SK-N-DZ (cell line): ENCODE measurements at regions not wholly inside any gene's neighbourhood (a gene's known extent, or its start where the extent isn't known, plus 50 kb on each side); places are given as distances from the start of the nearest gene placed in this dataset.
"Not testable (repeated sequence)": the region's sequence is repeated elsewhere in the genome, so short reads cannot be mapped to it uniquely, and the experiment has no call there.

Experiments
- DNase-seq: peaks from one replicate; pipeline ENCODE4 v3.0.0-alpha.2; 2015; ENCODE audit warnings: low spot score

DNA sequence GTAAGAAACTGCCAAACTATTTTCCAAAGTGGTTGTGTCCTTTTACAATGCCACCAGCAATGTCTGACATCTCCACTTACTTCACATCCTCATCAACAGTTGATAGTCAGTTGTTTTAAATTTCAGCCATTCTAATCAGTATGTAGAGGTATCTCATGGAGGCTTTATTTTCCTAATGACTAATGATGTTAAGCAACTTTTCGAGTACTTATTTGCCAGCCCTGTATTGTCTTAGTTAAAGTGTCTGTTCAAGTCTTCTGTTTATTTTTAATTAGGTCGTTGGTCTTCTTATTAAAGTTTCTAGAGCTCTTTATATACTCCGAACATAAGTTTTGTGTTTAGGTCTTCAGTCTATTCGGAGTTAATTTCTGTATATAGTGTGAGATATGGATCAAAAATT is 54.9 kb upstream of the NBPF12 start:
- not testable (repeated sequence) for DNase-seq

DNA sequence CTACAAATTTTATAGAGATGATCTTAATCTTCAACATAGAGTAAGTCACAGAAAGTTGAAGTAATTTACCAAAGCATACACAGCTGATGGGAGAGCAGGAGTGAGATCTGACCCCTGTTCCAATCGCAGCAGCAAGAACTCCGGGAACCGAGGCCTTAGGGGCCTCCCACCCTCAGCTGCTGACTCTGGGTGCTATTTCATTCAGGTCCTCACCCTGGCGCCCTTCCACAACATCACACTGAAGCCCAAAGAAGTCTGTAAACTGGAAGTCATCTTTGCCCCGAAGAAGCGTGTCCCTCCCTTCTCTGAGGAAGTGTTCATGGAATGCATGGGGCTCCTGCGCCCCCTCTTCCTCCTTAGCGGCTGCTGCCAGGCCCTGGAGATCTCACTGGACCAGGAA is 57.0 kb upstream of the NBPF12 start:
- DNase-seq, result not testable (repeated sequence)

DNA sequence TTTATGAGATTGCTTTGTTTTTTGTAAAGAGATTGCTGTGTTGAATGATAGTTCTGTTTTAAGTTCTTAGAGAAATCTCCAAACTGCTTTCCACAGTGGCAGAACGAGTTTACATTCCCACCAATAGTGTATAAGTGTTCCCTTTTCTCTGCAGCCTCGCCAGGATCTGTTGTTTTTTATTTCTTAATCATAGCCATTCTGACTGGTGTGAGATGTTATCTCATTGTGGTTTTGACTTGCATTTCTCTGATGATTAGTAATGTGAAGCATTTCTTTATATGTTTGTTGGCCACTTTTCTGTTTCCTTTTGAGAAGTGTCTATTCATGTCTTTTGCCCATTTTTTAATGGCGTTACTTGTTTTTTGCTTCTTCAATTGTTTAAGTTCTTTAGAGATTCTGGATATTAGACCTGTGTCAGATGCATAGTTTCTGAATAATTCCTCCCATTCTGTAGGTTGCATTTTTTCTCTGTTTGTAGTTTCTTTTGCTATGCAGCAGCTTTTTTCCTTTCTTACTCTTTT is 74.3 kb upstream of the NBPF12 start:
- DNase-seq, result not testable (repeated sequence)

DNA sequence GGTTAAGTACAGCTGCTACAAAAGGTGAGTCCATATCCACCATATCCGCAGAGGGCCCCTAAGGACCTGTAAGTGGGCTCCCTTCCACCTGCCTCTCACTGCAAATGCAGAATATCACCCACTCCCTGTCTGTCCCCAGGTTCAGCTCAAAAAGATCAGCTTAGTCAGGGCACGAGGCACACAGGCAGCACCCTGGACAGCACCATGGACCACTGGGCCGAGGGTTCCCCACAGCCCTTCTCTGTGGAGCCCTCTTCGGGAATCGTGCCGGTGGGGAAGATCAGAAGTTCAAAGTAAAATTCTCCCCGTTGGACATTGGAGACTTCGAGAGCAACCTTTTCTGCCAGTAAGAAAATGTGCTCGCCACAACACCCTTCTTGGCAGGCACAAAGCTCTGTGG is 85.0 kb upstream of the NBPF12 start:
- not testable (repeated sequence) for DNase-seq

DNA sequence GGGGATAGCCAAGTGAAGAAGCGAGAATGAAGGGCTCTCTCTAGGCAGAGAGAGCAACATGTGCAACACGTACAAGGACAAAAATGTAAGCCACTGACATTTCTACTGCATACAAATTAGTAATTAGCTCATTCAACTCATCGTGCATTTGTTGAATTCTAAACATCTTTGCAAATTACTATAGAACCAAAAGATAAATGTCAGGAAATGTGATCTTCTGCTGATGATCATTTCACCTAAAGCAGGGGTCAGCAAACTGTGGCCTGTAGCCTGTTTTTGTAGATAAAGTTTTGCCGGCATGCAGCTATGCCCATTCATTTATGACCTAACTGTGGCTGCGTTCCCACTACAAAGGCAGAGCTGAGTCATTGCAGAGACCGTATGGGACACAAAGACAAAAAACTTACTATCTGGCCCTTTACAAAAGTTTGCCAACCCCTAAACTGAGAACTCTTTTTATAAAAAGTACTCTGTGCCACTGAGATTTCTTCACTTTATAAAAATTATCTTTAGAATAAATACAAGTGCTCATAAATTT is 87.7 kb upstream of the NBPF12 start:
- DNase-seq, result not testable (repeated sequence)

DNA sequence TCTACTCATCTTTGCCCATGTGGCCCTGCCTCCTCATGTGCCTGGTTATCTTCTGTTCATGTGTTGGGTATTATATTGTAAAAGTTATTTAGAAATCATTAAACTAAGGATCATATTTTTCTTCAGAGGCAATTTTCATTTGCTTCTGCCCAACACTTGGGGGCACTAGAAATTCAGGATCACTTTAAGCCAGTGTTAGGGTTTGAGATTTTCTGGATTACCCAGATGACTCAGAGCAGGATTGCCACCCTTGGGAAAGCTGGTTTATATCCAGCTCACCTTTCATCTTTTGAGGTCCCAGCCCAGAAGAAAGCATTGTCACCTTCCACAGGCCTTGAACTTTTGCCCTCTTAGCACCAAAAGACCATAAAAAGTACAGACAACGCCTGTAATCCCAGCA is 99.4 kb upstream of the NBPF12 start:
- not testable (repeated sequence) for DNase-seq

DNA sequence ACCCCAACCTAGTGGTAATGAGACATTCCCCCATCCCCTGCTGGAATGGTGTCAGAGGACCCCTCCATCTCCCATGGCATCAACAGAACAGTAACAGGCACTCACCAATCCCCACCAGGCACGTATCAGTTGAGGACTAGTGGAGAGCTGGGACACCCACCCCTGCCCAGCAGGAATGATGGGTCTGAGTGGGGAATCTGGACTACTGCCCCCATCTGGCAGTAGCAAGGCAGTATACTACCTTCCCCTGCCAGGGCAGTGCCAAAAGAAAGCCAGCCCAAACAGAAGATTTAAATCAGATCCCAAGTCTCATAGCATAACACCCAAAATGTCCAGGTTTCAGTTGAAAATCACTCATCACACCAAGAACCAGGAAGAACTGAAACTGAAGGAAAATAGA is 111.2 kb upstream of the NBPF12 start:
- DNase-seq, result not testable (repeated sequence)

DNA sequence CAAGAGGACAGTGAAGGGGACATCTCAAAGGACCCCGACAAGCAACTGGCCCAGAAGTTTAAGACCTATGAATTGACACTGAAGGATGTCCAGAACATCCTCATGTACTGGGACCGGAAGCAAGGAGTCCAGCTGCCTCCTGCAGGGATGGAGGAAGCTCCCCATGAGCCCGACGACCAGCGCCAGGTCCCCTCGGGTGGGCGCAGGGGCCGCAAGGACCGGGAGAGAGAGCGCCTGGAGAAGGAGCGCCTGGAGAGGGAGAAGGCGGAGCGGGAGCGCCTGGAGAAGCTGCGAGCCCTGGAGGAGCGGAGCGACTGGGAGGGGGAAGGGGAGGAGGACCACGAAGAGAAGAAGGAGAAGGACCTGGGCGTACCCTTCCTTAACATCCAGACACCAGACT is 143.9 kb upstream of the NBPF12 start:
- DNase-seq, result not testable (repeated sequence)

DNA sequence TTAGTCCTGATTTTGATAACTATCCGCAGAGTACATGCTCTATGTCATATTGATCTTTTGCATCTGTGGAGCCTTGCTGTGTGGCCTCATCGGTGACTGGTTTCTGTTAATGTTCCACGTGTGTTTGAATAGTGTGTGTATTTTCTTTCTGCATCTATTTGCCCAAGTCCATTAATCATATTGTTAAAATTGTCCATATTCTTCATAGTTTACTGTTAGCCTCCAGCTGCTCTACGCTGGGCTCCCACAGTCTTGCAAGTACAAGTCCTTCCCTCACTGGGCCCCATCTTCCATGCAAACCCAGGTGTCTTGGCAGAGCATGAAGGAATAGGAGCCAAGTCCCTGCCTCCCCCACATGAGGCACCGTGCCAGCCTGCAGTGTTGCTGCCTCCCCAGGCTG is 145.4 kb upstream of the NBPF12 start:
- DNase-seq, result not testable (repeated sequence)

DNA sequence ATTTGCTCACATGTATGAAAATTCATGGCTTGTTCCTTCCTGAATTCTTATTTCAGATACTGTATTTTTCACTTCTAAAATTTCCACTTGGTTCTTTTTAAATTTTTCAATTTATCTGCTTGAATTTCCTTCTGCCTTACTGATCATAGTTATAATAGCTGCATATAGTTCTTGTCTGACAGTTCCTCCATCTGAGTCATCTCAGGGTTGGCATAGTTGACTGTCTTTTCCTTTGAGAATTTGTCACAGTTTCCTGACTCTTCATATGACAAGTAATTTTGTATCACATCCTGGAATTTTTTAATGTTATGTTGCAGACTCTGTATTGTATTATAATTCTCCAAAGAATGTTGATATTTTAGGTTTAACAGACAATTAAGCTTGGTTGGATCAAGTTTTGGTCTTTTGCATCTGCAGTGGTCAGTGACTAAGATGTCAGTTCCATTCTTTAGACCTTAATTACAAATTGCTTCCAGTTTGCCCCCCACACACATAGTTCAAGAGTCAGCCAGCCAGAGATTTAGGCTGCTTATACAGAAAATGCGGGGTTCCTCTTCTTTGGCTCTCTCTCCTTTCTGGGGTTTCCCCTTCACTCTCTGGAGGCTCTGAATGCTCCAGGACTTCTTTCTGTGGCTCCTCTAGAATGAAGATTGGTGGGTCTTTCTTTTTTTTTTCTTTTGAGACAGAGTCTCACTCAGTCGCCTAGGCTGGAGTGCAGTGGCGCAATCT is 153.7 kb upstream of the NBPF12 start:
- DNase-seq, result not testable (repeated sequence)

DNA sequence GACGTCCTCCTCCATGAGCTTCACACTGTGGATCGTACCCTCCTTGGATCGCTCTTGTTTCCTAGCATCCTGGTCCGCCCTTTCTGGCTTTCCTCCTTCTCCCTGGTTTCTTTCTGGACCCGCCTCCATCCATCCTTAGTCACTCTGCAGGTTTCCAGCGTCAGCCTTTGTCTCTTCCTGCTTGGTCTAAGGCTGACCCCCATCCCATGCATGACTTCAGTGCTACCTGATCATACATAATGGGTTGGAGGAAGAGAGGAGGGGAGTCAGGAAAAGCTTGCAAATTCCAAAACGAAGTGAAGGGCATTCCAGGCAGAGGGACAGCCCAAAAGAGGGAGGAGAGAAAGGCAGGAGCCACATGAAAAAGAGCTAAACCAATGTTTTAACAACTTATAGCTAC is 156.9 kb upstream of the NBPF12 start:
- not testable (repeated sequence) for DNase-seq

DNA sequence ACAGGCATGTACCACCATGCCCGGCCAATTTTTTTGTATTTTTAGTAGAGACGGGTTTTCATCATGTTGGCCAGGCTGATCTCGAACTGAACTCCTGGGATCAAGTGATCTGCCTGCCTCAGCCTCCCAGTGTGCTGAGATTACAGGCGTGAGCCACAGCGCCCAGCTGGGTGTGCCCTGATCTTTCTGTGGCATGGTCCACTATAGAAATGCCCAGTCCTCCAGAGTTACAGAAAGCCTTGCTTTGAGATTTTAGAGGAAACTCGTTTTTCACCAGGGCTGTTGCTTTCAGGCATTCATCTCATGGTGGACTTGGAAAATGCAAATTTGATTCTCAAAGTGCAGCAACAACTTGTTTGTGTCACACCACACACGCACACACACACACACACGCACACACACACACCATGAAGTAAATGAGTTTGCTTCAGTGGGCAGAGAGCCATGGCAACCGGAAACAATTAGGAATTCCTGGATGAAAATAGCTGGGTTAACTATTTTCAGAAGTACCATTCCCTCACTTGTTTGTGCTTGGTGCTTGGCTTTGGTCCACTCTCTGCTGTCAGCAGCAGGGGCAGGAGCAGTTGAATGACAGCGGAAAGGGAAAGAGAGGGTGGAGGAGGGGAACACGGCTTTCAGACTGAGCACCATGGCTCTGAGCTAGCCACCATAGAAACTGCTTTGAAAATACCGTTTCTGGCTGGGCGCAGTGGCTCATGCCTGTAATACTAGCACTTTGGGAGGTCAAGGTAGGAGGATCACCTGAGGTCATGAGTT is 160.1 kb upstream of the NBPF12 start:
- DNase-seq, result not testable (repeated sequence)

DNA sequence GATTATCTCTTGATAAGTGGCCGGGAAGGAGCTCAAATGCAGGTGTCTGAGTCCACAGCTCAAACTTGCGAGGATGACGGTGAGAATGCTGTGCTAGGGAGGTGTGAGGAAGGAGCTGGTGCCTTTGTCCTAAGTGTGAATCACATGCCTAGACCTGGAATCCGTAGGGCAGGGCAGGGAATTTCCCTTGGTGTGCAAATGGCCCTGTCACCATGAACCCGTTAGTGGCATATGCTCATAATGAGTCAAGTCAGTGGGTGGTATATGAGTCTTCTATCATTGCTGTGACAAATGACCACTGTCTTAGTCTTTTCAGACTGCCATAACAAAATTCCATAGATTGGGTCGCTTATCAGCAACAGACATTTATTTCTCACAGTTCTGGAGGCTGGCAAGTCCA is 163.1 kb upstream of the NBPF12 start:
- not testable (repeated sequence) for DNase-seq

DNA sequence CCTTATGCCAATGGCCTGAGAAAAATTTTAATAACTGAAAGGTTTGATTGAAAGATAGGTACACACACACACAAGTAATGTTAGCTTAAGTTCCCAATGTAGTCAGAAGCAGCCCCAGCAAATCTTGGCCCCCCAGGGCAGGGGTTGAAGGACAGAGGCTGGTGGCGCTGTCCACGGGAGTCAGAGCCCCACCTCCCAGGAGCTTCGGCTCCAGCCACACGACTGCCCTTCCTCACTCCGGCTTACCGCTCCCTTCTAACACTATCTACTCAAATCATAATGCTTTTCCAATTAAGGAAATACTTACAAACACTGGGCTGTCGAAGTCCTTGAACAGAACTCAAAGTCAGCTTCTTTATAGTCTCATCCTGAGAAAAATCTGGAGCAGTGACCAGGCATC is 163.9 kb upstream of the NBPF12 start:
- DNase-seq, result not testable (repeated sequence)

DNA sequence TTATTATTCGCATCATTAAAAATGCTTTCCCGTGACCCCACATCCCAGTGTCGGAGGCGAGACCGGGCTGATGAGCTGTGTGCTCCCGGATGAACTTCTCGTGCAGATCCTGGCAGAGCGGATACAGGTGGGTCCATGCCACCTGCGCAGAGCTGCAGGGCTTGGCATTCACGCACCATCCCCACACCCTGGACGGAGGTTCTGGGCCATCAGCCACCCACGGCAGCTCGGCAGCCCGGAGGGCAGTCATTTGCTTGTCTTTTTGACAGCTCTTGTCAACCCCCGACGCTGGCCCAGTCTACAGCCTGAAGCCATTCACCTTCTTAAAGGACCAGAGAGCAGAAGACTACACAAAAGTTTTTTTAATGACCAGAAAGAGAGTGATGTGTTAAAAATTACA is 166.7 kb upstream of the NBPF12 start:
- DNase-seq, result not testable (repeated sequence)

DNA sequence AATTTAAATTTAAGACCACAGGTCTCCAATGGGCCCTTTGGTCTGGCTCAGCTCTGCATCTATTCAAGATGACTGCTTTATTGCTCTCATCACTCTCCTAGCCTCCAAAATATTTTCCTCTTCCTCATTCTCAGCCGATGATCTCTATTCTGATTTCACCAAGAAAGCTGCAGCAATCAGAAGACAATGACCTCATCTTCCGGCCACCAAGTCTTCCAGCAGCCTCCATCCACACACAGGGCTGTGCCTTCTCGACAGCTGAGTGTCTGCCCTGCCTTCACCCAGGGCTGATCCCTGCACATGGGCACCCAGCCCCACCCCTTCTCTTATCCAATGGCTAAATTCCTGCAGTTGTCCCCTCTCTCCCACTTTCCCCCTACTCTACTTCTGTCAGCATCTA is 167.1 kb upstream of the NBPF12 start:
- DNase-seq, result not testable (repeated sequence)

DNA sequence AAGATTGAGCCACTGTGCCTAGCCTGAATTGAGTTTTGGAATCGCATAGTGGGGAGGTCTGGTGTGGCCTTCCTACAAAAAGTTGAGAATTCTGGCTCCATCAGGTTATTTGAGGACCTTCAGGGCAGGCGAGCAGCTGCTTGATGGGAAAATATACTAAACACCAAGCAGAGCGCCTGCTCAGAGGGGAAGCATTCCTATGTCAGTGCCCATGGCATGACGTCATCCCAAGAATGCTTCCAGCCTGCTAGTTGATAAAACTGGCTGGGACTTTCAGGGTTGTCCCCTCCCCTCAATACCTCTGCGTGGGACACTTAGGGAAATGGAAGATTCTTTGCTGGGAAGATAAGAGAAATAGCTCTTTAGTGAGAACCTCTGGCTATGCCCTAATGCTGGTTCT is 174.9 kb upstream of the NBPF12 start:
- not testable (repeated sequence) for DNase-seq

DNA sequence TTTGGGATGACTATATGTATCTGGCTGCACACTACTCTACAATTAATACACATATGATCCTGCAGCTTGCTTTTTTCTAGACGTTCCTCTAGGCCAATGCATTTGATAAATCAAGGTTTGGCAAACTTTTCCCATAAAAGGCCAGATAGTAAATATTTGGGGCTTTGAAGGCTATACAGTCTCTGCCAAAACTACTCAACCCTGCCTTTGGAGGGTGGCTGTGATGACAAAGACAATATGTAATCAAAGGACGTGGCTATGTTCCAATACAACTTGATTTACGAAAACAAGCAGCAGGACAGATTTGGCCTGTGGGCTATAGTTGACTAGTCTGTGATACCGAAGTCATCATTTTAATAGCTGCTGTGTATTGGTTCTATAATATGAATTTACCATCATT is 181.3 kb upstream of the NBPF12 start:
- not testable (repeated sequence) for DNase-seq

DNA sequence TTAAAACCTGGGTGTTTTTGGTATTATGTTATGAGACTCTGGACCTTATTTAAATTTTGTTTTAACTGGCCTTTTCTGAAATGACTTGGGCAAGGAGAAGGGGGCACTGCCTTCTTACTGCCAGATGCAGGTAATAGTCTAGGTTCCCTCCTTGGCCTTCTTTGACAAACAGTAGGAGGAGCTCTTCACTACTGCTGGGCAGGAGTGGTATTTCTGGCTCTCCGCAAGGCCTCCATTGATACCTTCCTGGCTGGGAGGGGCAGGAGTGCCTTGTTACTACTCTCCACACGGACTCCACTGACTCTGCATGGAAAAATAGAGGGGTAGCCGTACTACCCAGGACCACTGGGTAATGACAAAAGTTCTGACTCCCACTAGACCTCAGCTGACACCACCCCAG is 189.4 kb upstream of the NBPF12 start:
- DNase-seq, result not testable (repeated sequence)

DNA sequence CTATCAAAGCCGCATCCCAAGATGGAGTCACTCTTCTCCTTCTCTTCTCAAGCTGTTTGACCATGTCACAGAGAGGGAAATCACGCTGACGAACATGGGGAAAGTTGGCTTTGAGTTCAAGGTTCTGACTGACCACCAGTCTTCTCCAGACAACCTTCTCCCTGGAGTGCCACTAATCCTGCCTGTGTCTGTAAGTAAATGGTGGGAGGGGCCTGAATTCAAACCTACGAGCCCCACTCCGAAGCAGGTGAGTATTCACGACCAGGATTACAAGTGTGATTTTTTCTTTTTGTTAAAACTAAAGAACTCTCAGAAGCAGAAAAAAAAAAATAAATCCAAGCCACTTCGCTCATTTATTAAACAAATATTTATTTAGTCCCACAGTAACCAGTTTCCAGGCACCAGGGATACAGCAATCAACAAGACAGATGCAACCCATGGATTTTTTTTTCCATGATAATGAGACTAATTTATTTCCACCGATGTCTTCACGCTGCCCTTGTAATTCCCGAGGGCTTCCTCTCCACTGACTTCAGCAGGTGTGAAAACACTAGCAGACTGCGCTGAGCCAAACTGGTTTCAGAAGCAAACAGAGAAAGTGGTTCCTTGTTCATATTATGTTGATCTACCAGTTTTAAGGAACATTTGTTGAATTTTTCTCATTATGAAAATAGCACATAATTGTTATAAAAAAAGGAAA is 206.0 kb upstream of the NBPF12 start:
- not testable (repeated sequence) for DNase-seq

DNA sequence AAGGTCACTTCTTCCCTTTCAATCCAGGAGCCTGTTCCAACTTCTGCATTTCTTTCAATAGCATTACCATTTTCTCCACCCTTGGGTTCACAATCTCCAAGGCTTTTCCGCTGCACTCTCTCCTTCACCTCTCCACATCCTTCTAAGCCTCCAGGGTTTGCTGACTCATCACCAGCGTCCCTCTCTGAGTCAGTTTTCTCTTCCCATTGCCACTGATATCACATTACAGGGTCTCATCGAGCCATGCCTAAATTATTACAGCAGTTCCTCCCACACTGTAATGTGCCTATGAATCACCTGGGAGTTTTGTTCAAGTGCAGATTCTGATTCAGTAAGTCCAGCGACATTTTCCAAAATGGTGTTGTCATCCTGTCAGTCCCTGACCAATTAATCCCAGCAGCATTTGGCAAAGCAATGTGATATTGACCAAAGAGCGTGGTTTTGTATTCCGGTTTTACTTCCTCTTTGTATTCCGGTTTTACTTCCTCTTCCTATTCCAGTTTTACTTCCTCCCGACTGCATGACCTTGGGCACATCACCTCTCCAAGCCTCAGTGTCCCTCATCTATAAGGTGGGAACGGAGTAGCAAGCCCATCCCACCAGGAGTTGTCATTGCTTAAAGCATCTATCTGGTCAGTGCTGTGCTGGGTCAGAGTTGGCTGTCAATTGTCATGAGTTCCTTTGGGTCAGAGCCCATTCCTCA is 208.3 kb upstream of the NBPF12 start:
- DNase-seq, result not testable (repeated sequence)
